Astrocyte (in vitro differentiated cells and primary cell): ENCODE measurements at regions not wholly inside any gene's neighbourhood (a gene's known extent, or its start where the extent isn't known, plus 50 kb on each side); places are given as distances from the start of the nearest gene placed in this dataset.

Experiments used
- EZH2 ChIP-seq: IDR thresholded peaks from 2 replicates; pipeline ENCODE4 v1.6.1; 2012; ENCODE audit warnings: mild to moderate bottlenecking, low read length, inconsistent platforms; ENCODE audit not compliant: insufficient read depth
- TF ChIP-seq, protein P1 (sequence below): IDR thresholded peaks from 2 replicates; pipeline ENCODE4 v1.5.1; 2011; ENCODE audit warnings: low read depth, mild to moderate bottlenecking, inconsistent platforms, low read length, moderate library complexity; ENCODE audit not compliant: insufficient read depth

DNA sequence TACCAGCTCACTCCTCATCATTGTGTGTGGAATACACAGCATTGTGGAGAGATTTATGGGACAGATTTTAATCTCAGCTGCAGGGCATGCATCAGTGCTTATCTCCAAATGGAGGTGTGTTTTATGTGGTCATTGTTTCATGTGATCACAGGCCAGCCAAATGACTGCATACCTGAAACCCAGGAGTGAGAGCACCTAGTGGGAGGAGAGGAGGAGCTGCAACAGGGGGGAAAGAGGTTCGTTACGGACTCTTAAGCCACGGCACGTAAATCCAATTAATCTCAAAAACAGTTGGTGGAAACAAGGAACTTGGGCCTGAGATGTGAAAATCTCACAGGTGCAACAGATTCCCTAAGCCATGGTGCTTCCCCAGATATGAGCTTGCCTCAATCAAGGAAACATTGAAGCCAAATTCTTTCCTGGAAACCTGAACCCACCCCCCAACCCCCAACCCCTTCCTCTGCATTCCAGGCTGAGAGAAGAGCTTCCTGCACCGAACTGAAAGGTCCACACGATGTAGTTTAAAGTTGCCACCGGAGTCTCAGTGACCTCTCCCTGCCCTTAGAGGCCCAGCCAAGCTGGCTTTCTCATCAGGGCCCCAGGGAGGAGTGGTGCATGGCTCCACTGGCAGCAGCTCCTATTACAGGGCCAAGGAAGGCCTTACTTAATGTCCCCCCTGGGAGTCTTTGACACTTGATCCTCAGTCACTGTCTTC lies 167.4 kb downstream of the C1D start:
- TF ChIP-seq, protein P1, sequence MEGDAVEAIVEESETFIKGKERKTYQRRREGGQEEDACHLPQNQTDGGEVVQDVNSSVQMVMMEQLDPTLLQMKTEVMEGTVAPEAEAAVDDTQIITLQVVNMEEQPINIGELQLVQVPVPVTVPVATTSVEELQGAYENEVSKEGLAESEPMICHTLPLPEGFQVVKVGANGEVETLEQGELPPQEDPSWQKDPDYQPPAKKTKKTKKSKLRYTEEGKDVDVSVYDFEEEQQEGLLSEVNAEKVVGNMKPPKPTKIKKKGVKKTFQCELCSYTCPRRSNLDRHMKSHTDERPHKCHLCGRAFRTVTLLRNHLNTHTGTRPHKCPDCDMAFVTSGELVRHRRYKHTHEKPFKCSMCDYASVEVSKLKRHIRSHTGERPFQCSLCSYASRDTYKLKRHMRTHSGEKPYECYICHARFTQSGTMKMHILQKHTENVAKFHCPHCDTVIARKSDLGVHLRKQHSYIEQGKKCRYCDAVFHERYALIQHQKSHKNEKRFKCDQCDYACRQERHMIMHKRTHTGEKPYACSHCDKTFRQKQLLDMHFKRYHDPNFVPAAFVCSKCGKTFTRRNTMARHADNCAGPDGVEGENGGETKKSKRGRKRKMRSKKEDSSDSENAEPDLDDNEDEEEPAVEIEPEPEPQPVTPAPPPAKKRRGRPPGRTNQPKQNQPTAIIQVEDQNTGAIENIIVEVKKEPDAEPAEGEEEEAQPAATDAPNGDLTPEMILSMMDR: no peak
- no peak for TF ChIP-seq EZH2
